BE2C (cell line): ENCODE measurements at regions not wholly inside any gene's neighbourhood (a gene's known extent, or its start where the extent isn't known, plus 50 kb on each side); places are given as distances from the start of the nearest gene placed in this dataset.

Experiments used
- DNase-seq: peaks from one replicate; pipeline ENCODE4 v3.0.0-alpha.2; 2020
- H3K27me3 ChIP-seq: fragments of 250-450 bp; sonication (Bioruptor Pico); 2 replicates; pipeline ENCODE4 v1.5.1; 2020; ENCODE audit warnings: mild to moderate bottlenecking
- H3K36me3 ChIP-seq: fragments of 250-450 bp; sonication (Bioruptor Pico); 2 replicates; pipeline ENCODE4 v1.5.1; 2020; ENCODE audit warnings: mild to moderate bottlenecking
- H3K4me1 ChIP-seq: fragments of 250-450 bp; sonication (Bioruptor Pico); 2 replicates; pipeline ENCODE4 v1.5.1; 2020
- H3K4me3 ChIP-seq: 2 replicates; pipeline ENCODE4 v1.5.1; 2011; ENCODE audit warnings: low read depth, low read length
- H3K9me3 ChIP-seq: fragments of 250-450 bp; sonication (Bioruptor Pico); 2 replicates; pipeline ENCODE4 v1.5.1; 2020
- TF ChIP-seq, protein P1 (sequence below): IDR thresholded peaks from 2 replicates; pipeline ENCODE4 v1.5.1; 2012; ENCODE audit warnings: mild to moderate bottlenecking, low read depth, low read length

DNA sequence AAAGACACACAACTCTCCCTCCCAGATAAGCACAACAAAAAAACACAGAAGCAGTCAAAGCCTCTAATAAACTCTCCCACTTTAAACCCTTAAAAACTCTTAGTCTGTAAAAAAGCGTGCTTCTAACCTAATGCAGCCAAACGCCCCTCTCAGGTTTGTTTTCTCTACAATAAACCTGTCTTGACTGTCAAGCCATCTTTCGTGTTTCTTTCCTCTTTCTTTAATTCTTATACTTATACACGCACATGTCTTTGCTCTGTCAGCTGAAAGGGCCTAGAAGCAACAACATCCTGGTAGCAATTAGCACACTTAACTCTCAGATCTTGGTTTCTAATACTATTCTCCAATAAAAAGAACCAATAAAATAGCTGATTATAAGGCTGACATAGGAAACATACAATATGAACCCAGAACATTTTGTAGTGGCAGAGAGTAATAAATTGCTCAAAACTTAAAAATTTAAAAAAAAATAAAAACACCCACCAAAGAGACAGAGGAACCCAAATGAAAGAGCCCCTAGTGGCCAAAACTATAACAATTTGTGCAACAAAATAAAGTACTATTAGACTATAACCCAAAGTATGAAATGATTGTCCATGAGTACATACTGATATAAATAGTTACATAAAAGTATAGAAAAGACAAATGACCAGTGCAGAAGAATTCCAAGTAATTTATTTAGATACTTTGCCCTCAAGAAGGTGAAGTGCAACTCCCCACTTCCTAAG is 440.4 kb upstream of the ADGRL3 start:
- Histone ChIP-seq H3K4me1 (no peaks in the 10 kb centered on the region), H3K9me3 (no peaks in the 10 kb centered on the region), H3K36me3 (no peaks in the 10 kb centered on the region), H3K27me3 (no peaks in the 10 kb centered on the region), H3K4me3 (no peak overlapping the region)
- no peak for DNase-seq
- TF ChIP-seq, protein P1, sequence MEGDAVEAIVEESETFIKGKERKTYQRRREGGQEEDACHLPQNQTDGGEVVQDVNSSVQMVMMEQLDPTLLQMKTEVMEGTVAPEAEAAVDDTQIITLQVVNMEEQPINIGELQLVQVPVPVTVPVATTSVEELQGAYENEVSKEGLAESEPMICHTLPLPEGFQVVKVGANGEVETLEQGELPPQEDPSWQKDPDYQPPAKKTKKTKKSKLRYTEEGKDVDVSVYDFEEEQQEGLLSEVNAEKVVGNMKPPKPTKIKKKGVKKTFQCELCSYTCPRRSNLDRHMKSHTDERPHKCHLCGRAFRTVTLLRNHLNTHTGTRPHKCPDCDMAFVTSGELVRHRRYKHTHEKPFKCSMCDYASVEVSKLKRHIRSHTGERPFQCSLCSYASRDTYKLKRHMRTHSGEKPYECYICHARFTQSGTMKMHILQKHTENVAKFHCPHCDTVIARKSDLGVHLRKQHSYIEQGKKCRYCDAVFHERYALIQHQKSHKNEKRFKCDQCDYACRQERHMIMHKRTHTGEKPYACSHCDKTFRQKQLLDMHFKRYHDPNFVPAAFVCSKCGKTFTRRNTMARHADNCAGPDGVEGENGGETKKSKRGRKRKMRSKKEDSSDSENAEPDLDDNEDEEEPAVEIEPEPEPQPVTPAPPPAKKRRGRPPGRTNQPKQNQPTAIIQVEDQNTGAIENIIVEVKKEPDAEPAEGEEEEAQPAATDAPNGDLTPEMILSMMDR = peak; percentile 19

DNA sequence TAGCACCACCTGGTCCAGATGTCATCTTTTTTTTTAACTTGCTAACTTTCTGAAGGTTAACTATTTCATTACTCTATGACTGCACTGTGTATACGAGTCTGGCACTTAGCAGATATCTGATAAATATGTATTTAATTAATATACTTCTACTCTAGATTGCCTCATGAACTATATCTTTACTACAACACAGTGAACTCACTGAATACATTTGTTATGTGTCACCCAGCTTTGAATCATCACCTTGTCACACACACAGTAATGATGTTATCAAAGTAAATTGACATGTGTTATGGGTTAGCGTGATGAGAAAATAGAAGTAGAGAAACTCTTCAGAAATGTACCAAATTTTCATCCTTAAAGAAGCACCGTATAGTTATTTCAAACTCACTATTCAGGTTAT is 419.3 kb upstream of the ADGRL3 start:
- H3K4me3 ChIP-seq = no peak overlapping the region
- no peaks in the 10 kb centered on the region; the same call in 1 of the 2 replicates for H3K9me3 ChIP-seq
- H3K4me1 ChIP-seq = no peaks in the 10 kb centered on the region
- TF ChIP-seq, protein P1 = no peak
- no peaks in the 10 kb centered on the region for H3K36me3 ChIP-seq
- no peak for DNase-seq
- H3K27me3 ChIP-seq = no peaks in the 10 kb centered on the region

DNA sequence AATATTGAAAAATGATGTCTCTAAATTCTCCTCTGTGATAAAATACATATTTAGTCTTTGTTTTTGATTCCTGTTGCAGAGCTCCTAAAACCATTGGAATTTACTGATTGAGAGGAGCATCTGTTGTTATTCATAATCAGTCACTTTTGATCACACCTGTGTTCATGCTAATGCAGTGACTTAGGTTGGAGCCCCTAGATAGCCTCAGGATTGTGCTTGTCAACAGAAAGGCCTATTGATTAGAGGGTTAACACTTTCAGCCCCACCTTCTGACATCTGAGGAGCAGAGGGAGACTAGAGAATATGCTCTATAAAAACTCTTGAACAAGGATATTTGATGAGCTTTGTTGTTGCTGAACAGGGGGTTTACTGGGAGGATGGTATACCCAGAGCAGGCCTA is 409.5 kb upstream of the ADGRL3 start:
- no peaks in the 10 kb centered on the region for H3K9me3 ChIP-seq
- TF ChIP-seq, protein P1 = no peak

GRCh38 chr4:60794372-60794771 is 405.8 kb upstream of the ADGRL3 start:
- Histone ChIP-seq H3K4me1 (no peaks in the 10 kb centered on the region), H3K9me3 (no peaks in the 10 kb centered on the region), H3K27me3 (no peaks in the 10 kb centered on the region), H3K4me3 (no peak overlapping the region), H3K36me3 (no peaks in the 10 kb centered on the region)
- TF ChIP-seq, protein P1 = no peak
- no peak for DNase-seq

More for the DNA sequence above, 409.5 kb upstream of the ADGRL3 start:
- no peaks in the 10 kb centered on the region for H3K4me1 ChIP-seq
- no peaks in the 10 kb centered on the region for H3K27me3 ChIP-seq
- no peak for DNase-seq
- H3K4me3 ChIP-seq = no peak overlapping the region
- H3K36me3 ChIP-seq = no peaks in the 10 kb centered on the region

- no peak for DNase-seq
- no peaks in the 10 kb centered on the region for H3K4me1 ChIP-seq
- TF ChIP-seq, protein P1 = no peak
- no peaks in the 10 kb centered on the region for H3K27me3 ChIP-seq
- no peaks in the 10 kb centered on the region for H3K36me3 ChIP-seq
- H3K9me3 ChIP-seq = no peaks in the 10 kb centered on the region
- H3K4me3 ChIP-seq = no peak overlapping the region
Observed at GRCh38 chr4:60799214-60799613, 400.9 kb upstream of the ADGRL3 start.

- Histone ChIP-seq H3K27me3 (no peaks in the 10 kb centered on the region), H3K36me3 (no peaks in the 10 kb centered on the region), H3K9me3 (no peaks in the 10 kb centered on the region), H3K4me1 (no peaks in the 10 kb centered on the region), H3K4me3 (no peak overlapping the region)
- TF ChIP-seq, protein P1 = no peak
- DNase-seq = no peak
Observed at GRCh38 chr4:60800701-60801100, 399.4 kb upstream of the ADGRL3 start.
